GM19025 (cell line): ENCODE measurements at regions not wholly inside any gene's neighbourhood (a gene's known extent, or its start where the extent isn't known, plus 50 kb on each side); places are given as distances from the start of the nearest gene placed in this dataset.
"Not testable (repeated sequence)": the region's sequence is repeated elsewhere in the genome, so short reads cannot be mapped to it uniquely, and the experiment has no call there.

Source experiments
- ATAC-seq: cut with Tn5 transposase; IDR thresholded peaks from one replicate; pipeline ENCODE4 v1.9.1; 2021; ENCODE audit warnings: mild to moderate bottlenecking, low read depth, moderate library complexity; ENCODE audit not compliant: unreplicated experiment

GRCh38 chr1:82818586-82818985, 1017.9 kb downstream of the ADGRL2 start:
- ATAC-seq = no peak

GRCh38 chr1:82813386-82813785, 1012.7 kb downstream of the ADGRL2 start:
- ATAC-seq = no peak

- no peak for ATAC-seq
These were observed 1009.9 kb downstream of the ADGRL2 start for GRCh38 chr1:82810601-82811000.

GRCh38 chr1:82807563-82807962, 1006.8 kb downstream of the ADGRL2 start:
- ATAC-seq = no peak

- no peak for ATAC-seq
These were observed 1005.4 kb downstream of the ADGRL2 start for GRCh38 chr1:82806133-82806532.

GRCh38 chr1:82801176-82801575, 1000.4 kb downstream of the ADGRL2 start:
- no peak for ATAC-seq

GRCh38 chr1:82800721-82801120, 1000.0 kb downstream of the ADGRL2 start:
- ATAC-seq = no peak

- ATAC-seq = no peak
These were observed 998.5 kb downstream of the ADGRL2 start for GRCh38 chr1:82799261-82799660.

GRCh38 chr1:82795508-82796149, 994.9 kb downstream of the ADGRL2 start:
- ATAC-seq = no peak

GRCh38 chr1:82792151-82792550, 991.4 kb downstream of the ADGRL2 start:
- no peak for ATAC-seq

- no peak for ATAC-seq
These were observed 989.8 kb downstream of the ADGRL2 start for GRCh38 chr1:82790556-82790955.

- no peak for ATAC-seq
These were observed 987.9 kb downstream of the ADGRL2 start for GRCh38 chr1:82788660-82789059.

GRCh38 chr1:82788038-82788437, 987.3 kb downstream of the ADGRL2 start:
- no peak for ATAC-seq

- ATAC-seq = no peak
These were observed 986.1 kb downstream of the ADGRL2 start for GRCh38 chr1:82786883-82787282.

GRCh38 chr1:82785268-82785790, 984.6 kb downstream of the ADGRL2 start:
- no peak for ATAC-seq

- ATAC-seq = no peak
These were observed 982.3 kb downstream of the ADGRL2 start for GRCh38 chr1:82783044-82783443.

GRCh38 chr1:82782599-82782998, 981.9 kb downstream of the ADGRL2 start:
- ATAC-seq = no peak

GRCh38 chr1:82778612-82779011, 977.9 kb downstream of the ADGRL2 start:
- ATAC-seq = no peak

GRCh38 chr1:82777240-82777639, 976.5 kb downstream of the ADGRL2 start:
- ATAC-seq = no peak

- not testable (repeated sequence) for ATAC-seq
These were observed 976.0 kb downstream of the ADGRL2 start for GRCh38 chr1:82776730-82777129.

GRCh38 chr1:82775406-82776000, 974.8 kb downstream of the ADGRL2 start:
- ATAC-seq = no peak

GRCh38 chr1:82762829-82763532, 962.2 kb downstream of the ADGRL2 start:
- ATAC-seq = no peak
